ENCODE measurements at regions not wholly inside any gene's neighbourhood (a gene's known extent, or its start where the extent isn't known, plus 50 kb on each side); places are given as distances from the start of the nearest gene placed in this dataset.

- DNase-seq, result no peak
These were observed 92.0 kb upstream of the SNTG2 start for GRCh38 chr2:858646-859045.

- DNase-seq, result no peak
These were observed 92.7 kb upstream of the SNTG2 start for GRCh38 chr2:857937-858336.

GRCh38 chr2:857081-857480 lies 93.6 kb upstream of the SNTG2 start:
- DNase-seq, result no peak

DNA sequence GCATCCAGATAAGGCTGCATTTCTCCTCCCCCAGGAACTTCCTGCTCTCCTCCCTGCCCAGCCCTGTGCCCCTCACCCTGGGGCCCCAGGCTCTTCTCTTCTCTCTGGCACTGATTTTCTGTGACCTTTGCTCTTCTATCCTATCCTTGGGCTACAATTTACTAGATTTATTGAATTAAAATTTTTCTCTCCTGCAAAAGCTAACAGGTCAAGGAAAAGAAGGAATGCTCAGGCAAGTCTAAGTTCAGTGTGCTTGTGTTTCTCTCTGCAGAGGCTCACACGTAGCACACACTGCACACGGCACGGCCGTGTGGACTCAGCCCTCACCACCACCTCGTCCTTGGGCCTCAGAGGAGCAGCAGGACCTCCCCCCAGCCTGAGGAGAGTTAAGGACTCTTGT lies 94.2 kb upstream of the SNTG2 start:
- no peak for DNase-seq

DNA sequence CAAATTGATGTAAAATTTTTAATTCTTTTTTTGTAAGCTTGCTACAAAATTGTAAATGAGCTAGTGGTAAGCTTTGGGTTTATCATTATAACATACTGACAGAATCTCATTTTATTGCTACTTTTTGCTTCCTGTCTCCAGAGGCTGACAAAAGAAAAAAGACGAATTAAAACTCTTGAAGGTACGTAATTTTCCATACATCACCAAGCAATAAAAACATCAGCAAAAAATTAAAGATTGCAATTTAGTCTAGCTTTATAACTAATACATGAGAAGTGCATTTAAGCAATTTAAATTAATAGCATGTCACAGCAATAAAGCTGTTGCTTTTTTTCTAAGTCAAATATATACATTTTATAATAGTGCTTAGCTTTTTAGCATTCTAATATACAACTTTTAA lies 94.6 kb upstream of the SNTG2 start:
- no peak for DNase-seq

DNA sequence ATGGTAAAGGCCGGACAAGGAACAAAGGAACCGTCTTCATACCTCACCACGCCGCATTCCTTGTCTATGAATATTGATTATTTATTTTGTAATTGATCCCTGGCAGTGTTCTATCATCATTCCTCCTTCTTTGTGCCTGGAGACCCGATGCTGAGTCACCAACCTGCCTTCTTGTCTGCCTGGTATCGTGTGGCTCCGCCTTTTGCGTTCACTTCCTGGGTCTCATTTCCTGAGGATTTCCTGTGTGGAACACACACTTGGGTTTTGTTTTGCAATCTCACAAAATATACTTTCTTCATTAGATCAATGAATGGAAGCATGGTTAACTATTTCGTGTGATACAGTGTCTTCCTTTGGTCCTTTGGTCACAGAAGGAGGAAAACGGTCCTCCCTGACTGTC lies 95.5 kb upstream of the SNTG2 start:
- DNase-seq, result no peak

DNA sequence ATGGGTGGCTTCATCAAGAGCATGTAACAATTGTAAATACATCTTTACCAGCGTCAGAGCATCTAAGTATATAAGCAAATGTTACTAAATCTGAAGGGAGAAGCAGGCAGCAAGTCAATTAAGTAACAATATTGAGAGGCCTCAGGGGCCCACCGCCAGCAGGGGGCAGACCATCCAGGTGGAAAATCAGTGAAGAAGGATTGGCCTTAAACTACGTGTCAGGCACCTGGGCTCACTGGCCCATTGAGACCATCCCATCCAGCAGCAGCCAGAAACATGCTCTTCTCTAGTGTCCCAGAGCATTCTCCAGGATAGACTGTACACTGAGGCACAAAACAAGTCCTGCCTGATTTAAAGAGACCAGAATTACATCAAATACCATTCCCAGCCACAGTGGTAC lies 96.2 kb upstream of the SNTG2 start:
- DNase-seq, result peak; percentile 26 to 38

GRCh38 chr2:853203-853870 lies 97.3 kb upstream of the SNTG2 start:
- no peak for DNase-seq

DNA sequence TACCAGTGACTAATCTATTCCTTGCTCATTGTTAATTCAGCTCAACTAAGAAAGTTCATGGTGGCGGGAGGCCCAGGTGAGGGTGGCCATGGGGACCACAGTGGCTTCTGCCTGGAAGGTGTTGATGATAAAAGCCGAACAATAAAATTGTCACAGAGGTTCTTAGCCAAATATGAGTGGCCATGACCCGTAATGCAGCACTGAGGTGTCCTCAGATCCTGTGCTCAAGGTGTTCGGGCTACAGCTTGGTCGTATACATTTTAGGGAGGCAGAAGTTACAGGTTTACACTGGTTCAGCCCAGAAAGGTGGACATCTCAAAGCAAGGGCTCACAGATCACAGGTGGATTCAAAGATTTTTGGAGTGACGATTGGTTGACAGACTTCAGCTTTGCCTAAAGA lies 98.5 kb upstream of the SNTG2 start:
- DNase-seq, result no peak

DNA sequence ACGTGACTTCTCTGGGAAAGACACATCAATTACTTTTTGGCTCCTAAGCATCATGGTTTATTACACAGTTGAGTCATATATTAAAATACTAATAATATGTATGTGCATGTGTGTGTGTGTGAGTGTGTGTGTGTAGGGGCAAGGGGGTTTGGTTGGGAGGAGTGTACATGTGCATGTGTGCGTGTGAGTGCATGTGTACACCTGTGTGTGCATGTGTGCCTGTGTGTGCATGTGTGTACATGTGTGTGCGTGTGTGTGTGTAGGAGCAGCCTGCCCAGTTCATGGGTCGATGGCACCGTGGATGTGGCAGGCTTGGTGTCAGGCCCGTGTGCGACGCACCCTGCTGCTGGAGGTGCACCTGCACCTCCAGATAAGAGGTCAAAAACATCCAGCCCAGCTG lies 99.0 kb upstream of the SNTG2 start:
- DNase-seq, result no peak

- DNase-seq, result no peak
These were observed 99.6 kb upstream of the SNTG2 start for GRCh38 chr2:851078-851477.

DNA sequence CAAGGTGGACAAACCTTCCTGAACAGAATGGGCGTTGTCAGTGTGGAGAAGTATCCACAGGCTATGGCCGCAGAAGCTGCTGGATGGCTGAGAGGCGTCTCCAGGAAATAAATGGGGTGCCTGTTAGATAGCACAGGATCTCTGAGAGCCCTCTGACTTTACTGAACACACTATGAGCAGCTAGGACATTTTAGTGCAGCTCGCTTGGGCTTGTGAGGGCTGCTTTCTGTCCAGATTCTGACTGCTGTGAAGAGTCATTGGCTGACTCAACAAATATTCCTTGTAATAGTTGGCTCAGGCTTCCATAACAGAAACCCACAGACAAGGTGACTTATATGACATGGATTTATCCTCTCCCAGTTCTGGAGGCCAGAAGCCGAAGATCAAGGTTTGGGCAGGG lies 100.2 kb upstream of the SNTG2 start:
- no peak for DNase-seq

- no peak for DNase-seq
These were observed 102.5 kb upstream of the SNTG2 start for GRCh38 chr2:848099-848498.

DNA sequence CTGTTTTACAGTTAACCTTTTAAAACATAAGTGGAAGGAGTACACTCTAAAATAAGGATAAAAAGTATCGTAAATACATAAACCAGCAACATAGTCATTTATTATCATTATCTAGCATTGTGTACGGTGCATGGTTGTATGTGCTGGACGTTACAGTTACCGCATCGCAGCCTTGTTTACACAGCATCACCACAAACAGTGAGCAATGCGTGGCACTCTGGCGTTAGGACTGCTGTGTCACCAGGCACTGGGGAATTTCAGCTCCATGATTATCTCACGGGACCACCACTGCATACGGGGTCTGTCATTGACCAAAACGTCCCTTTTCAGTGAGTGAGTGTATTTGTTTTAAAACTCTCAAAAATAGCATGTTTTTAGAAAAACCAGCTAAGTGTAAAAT lies 103.0 kb upstream of the SNTG2 start:
- DNase-seq, result no peak

- DNase-seq, result no peak
These were observed 105.9 kb upstream of the SNTG2 start for GRCh38 chr2:844715-845114.

DNA sequence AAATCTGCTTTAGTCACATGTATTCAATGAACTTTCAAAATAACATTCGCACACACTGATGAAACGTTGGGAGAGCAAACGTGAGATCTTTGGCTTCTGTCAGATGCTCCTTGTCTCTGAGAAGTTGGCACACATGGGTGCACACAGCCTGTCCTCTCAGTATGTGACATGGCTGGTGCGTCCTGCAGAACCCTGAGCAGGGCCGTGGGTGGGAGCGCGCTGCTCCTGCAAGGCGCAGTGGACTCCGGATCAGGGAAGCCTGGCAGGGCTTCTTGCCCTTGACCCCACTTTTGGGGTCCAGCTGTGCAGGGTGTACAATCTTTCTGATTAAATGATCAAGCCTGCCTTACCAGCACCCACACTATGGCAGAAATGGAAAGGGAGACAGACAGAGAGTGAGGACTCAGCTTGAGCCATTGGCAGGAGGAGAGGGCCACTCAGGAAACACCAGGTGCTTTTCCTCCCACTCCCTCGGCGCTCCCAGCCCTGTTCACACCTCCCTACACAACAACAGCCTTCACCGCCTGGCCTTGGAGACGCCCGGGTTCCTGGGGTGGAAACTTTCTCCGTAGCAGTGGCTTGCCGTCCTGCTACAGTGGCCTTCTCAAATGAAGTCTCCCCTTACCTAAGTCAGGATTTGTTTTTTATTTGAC lies 108.4 kb upstream of the SNTG2 start:
- DNase-seq, result no peak

GRCh38 chr2:841036-841435 lies 109.6 kb upstream of the SNTG2 start:
- DNase-seq, result no peak

- DNase-seq, result no peak
These were observed 116.4 kb upstream of the SNTG2 start for GRCh38 chr2:834233-834632.

GRCh38 chr2:833180-833579 lies 117.5 kb upstream of the SNTG2 start:
- no peak for DNase-seq

DNA sequence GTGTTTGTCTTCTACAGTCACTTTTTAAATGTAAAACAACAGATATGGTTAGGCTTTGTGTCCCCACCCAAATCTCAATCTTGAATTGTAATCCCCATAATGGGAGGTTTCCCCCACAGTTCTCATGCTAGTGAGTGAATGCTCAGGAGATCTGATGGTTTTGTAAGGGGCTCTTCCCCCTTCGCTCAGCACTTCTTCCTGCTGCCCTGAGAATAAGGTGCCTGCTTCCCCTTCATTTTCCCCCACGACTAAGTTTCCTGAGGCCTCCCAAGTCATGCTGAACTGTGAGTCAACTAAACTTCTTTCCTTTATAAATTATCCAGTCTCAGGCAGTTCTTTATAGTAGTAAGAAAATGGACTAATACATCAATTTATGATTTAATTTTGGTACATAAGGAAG lies 118.0 kb upstream of the SNTG2 start:
- no peak for DNase-seq

DNA sequence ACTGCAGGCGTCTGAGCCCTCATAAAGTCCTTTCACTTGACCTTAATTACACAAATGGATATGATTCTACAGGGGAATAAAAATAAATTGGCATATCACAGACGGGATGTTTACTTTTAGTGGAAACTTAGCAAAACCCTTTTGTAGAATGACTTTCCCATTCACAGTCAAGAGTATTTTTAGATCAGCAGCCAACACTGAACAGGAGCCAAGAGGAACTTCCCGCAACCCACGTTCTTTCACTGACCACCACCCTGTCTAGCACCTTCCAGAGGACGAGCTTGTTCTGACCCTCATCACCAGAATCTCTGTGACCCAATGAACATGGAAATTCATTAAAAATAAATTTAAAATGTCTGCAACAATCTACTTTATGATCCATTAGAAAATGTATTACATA lies 119.0 kb upstream of the SNTG2 start:
- DNase-seq, result no peak

- no peak for DNase-seq
These were observed 119.5 kb upstream of the SNTG2 start for GRCh38 chr2:831225-831536.

- no peak for DNase-seq
These were observed 120.0 kb upstream of the SNTG2 start for GRCh38 chr2:830419-831224.

GRCh38 chr2:829047-829446 lies 121.6 kb upstream of the SNTG2 start:
- no peak for DNase-seq

DNA sequence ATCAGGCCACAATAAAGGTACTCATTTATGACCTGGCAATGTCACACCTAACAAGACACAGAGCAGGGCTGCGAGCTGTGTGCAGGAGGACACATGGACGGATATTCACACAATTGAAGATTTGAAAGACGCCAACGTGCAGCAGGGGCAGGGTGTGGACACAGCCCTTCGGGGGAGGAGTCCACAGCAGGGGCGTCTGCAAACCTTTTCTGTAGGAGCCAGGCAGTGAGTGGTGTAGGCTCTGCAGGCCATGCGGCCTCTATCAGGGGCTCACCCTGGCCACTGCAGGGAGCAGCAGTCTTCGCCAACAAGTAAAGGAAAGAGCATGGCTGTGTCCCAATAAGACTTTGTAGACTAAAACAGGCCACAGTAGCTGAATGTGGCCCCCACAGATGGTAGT lies 125.7 kb upstream of the SNTG2 start:
- no peak for DNase-seq
